Kidney capillary endothelial cell (primary cell): ENCODE measurements at regions not wholly inside any gene's neighbourhood (a gene's known extent, or its start where the extent isn't known, plus 50 kb on each side); places are given as distances from the start of the nearest gene placed in this dataset.
A peak's percentile ranks its signal among the peaks of the same experiment; 100 is the strongest.

Experiments
- DNase-seq: peaks from one replicate; pipeline ENCODE4 v3.0.0-alpha.2; 2018; ENCODE audit warnings: low spot score

DNA sequence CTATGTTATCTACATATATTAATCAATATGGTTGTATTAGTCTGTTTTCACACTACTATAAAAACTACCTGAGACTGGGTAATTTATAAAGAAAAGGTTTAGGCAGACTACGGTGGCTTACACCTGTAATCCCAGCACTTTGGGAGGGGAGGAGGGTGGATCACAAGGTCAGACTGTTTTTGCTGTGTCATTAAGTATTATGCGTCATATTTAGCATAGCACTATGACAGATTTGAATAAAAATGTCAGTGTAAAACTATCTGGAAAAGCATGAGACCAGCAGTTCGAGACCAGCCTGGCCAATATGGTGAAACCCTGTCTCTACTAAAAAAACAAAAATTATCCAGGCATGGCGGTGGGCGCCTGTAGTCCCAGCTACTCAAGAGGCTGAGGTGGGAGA is 209.7 kb upstream of the ARHGAP24 start:
- DNase-seq = no peak

- no peak for DNase-seq
Observed at GRCh38 chr4:85268188-85268587, 206.8 kb upstream of the ARHGAP24 start.

GRCh38 chr4:85268961-85269360 is 206.0 kb upstream of the ARHGAP24 start:
- DNase-seq = no peak

DNA sequence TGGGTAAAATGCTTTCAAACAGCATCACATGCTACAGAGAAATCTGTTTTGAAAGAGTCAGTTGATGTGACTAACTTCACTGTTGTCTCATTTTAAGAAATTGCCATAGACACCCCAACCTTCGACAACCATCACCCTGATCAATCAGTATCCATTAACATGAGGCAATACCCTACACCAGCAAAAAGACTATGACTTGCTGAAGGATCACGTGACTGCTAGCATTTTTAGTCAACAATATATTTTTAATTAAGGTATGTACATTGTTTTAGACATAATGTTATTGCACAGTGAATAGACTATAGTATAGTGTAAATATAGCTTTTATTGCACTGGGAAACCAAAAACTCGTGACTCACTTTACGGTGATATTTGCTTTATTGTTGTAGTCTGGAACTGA is 200.0 kb upstream of the ARHGAP24 start:
- no peak for DNase-seq

GRCh38 chr4:85280963-85281362 is 194.0 kb upstream of the ARHGAP24 start:
- no peak for DNase-seq

DNA sequence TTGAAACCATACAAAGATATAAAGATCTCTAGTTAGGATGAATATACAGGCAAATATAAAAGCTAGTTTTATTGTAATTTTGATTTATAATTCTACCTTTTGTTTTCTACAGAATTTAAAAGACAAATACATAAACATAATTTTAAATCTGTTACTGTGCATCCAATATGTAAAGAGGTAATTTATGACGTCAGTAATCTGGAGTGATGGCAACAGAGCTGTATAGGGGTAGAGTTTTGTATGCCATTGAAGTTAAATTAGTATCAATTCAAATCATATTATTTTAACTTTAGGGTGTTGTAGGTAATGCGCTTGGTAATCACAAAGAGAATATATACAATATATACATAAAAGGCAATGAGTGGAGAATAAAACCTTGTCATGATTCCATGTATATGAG is 183.7 kb upstream of the ARHGAP24 start:
- DNase-seq = no peak

GRCh38 chr4:85298037-85298436 is 176.9 kb upstream of the ARHGAP24 start:
- peak; percentile 52 for DNase-seq

- no peak for DNase-seq
Observed at GRCh38 chr4:85302193-85302736, 172.7 kb upstream of the ARHGAP24 start.

DNA sequence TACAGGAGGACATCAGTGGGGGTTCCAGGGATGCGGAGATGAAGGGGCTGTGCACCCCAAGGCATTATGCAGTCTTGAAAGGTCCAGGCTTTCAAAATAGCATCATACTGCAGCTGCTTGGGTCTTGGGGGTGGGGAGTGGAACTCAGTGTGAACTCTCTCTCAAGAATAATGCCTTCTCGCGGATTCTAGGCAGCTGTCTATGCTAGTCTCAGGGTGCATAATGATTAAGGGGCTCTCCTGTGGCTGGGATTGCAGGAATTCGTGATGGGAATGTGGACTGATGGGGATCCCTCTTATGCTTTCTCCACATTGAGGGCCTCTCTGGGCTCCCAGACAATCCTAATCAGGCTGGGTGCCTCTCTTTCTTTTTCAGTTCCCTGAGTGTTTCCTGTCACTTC is 172.2 kb upstream of the ARHGAP24 start:
- no peak for DNase-seq

- DNase-seq = no peak
Observed at GRCh38 chr4:85318415-85318814, 156.5 kb upstream of the ARHGAP24 start.

- no peak for DNase-seq
Observed at GRCh38 chr4:85358831-85359230, 116.1 kb upstream of the ARHGAP24 start.

DNA sequence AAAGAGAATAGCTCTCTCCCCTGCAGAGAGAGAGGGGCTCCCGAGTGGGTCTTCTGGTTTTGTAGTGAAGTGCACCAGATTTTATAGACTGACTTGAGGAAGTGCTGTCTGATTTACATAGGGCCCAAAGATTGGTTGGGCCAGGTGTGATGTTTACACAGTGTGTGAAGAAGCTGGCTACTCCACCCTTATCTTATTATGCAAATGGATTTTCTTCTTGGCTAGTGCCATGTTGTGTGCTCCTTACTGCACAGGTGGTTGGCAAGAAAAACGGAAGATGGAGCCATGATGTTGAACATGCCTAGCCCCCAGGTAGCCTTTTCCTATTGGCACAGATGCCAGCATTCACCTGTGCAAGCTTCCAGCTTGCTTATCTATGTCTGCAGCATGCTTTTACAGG is 112.4 kb upstream of the ARHGAP24 start:
- no peak for DNase-seq

DNA sequence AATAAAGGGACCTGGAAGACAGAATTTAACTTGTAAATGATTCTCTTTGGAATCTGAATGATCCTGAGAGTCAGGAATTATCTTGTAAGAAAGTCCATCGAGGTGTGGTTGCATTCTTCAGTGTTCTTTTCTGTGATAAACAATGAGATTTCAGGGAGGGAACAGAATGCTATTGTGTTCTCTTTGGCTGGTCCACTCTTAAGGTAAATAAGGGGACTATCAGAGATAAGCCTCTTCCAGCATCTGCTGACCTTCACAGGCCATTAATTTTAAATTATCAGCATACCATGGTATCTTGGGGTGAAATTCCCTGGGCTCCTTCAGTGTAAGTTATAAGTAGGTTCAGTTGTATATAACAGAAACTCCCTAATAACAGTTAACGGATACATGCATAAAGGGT is 107.1 kb upstream of the ARHGAP24 start:
- no peak for DNase-seq

GRCh38 chr4:85368240-85368639 is 106.7 kb upstream of the ARHGAP24 start:
- DNase-seq = no peak

GRCh38 chr4:85368932-85369331 is 106.0 kb upstream of the ARHGAP24 start:
- DNase-seq = no peak

- no peak for DNase-seq
Observed at GRCh38 chr4:85369703-85370380, 105.1 kb upstream of the ARHGAP24 start.

DNA sequence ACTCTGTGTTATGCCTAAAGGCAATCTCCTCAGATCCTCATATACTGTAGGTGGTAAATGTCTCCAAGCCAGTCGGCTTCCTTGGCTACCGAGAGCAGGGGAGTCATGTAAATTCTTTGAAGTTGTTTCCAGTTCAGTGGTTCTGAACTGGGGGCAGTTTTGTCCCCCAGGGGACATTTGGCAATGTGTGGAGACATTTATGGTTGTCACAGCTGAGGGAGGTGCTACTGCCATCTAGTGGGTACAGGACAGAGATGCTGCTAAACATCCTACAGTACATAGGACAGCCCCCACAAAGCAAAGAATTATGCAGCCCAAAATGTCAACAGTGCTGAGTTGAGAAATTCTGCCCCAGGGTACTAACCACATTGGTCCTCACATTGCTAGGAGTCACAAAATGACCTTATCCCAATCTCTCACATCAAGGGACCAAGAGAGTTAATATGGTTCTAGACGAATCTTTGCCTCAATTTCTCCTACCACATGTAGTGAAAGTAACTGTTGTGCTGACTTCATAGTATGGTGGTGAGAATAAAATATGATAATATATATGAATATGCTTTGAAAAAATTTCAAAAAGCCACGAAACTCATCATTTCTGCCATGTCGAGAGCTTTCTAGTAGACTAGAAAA is 104.4 kb upstream of the ARHGAP24 start:
- DNase-seq = peak; percentile 33

DNA sequence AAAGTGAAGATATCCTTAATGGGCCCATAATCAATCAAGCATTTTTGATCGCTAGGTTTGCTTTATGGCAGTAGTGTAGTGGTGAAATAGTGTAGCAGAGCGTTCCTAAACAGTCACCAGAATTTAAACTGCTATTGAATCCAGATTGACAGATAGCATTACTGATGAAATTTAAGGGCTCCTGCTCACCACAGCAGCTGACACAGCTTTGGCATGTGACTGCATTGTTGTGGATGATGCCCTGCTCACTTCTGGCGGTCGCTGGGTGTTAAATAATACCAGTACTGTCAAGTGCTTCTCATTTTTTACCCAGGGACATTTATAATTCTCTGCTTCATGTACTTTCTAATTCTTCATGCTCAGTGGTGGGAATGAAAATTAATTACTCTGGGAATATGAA is 102.0 kb upstream of the ARHGAP24 start:
- no peak for DNase-seq

DNA sequence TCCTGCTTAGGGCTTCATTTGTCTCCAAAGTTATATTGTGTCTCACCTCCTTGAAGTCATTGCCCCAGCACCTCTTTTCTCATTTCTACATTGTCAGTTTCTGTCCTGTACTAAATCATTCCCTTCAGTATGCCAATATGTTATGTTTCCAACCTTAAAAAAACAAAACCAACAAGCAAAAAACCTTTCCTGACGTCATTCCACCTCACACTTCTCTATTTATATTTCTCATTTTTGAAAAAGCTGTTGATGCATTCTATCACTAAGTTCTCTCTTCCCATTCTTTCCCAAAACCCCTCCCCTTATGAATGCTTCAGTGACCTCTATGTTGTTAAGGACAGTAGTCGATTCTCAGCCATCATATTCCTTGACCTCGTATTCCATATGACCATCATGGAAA is 98.7 kb upstream of the ARHGAP24 start:
- no peak for DNase-seq

- DNase-seq = no peak
Observed at GRCh38 chr4:85381968-85382367, 93.0 kb upstream of the ARHGAP24 start.

DNA sequence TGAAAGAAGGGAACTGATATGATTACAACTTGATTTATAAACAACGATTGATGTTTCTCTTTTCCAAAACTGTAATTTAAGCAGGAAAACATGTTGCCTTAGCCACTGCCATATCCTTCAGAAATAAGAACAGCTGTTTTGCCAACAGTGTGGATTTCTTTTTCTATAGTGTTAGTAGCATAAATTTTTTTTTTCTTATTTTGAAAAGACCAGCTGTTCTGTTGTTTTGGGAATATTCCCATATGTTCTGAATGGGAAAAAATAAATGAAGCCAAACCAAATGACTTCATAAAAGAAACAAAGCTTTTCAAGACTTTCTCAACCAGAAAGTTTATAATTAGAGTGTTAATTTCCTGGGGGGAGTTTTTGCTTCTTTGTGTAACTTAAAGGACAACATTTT is 83.9 kb upstream of the ARHGAP24 start:
- no peak for DNase-seq

- no peak for DNase-seq
Observed at GRCh38 chr4:85391589-85392410, 83.2 kb upstream of the ARHGAP24 start.

GRCh38 chr4:85393201-85393600 is 81.7 kb upstream of the ARHGAP24 start:
- DNase-seq = no peak
